ENCODE measurements at regions not wholly inside any gene's neighbourhood (a gene's known extent, or its start where the extent isn't known, plus 50 kb on each side); places are given as distances from the start of the nearest gene placed in this dataset.
"Not testable (repeated sequence)": the region's sequence is repeated elsewhere in the genome, so short reads cannot be mapped to it uniquely, and the experiment has no call there.

GRCh38 chr9:104334549-104334948 is 169.5 kb upstream of the OR13F1 start:
- no peak for FAIRE-seq

- FAIRE-seq, result no peak
Observed at GRCh38 chr9:104339692-104340091, 164.4 kb upstream of the OR13F1 start.

- no peak for FAIRE-seq
Observed at GRCh38 chr9:104342552-104342951, 161.5 kb upstream of the OR13F1 start.

GRCh38 chr9:104345061-104345460 is 159.0 kb upstream of the OR13F1 start:
- no peak for FAIRE-seq

- FAIRE-seq, result no peak
Observed at GRCh38 chr9:104350541-104350940, 153.5 kb upstream of the OR13F1 start.

GRCh38 chr9:104351726-104352125 is 152.3 kb upstream of the OR13F1 start:
- FAIRE-seq, result no peak

- FAIRE-seq, result no peak
Observed at GRCh38 chr9:104361207-104361606, 142.9 kb upstream of the OR13F1 start.

GRCh38 chr9:104362912-104363472 is 141.1 kb upstream of the OR13F1 start:
- no peak for FAIRE-seq

GRCh38 chr9:104367507-104367906 is 136.6 kb upstream of the OR13F1 start:
- FAIRE-seq, result no peak

- FAIRE-seq, result not testable (repeated sequence)
Observed at GRCh38 chr9:104368318-104368717, 135.7 kb upstream of the OR13F1 start.

- FAIRE-seq, result no peak
Observed at GRCh38 chr9:104374711-104375110, 129.4 kb upstream of the OR13F1 start.

- FAIRE-seq, result no peak
Observed at GRCh38 chr9:104386013-104386412, 118.0 kb upstream of the OR13F1 start.

GRCh38 chr9:104386425-104387069 is 117.5 kb upstream of the OR13F1 start:
- FAIRE-seq, result no peak

GRCh38 chr9:104388071-104388470 is 116.0 kb upstream of the OR13F1 start:
- FAIRE-seq, result no peak

- FAIRE-seq, result no peak
Observed at GRCh38 chr9:104389341-104389740, 114.7 kb upstream of the OR13F1 start.

- FAIRE-seq, result not testable (repeated sequence)
Observed at GRCh38 chr9:104394901-104395300, 109.2 kb upstream of the OR13F1 start.

- FAIRE-seq, result no peak
Observed at GRCh38 chr9:104412238-104412637, 91.8 kb upstream of the OR13F1 start.

- no peak for FAIRE-seq
Observed at GRCh38 chr9:104416470-104416869, 87.6 kb upstream of the OR13F1 start.

GRCh38 chr9:104417296-104417695 is 86.8 kb upstream of the OR13F1 start:
- no peak for FAIRE-seq

GRCh38 chr9:104429031-104429546 is 75.0 kb upstream of the OR13F1 start:
- FAIRE-seq, result no peak

- FAIRE-seq, result no peak
Observed at GRCh38 chr9:104435059-104435458, 69.0 kb upstream of the OR13F1 start.

GRCh38 chr9:104448036-104448435 is 56.0 kb upstream of the OR13F1 start:
- FAIRE-seq, result no peak
